Tibial artery (tissue), 4 donors: ENCODE measurements at regions not wholly inside any gene's neighbourhood (a gene's known extent, or its start where the extent isn't known, plus 50 kb on each side); places are given as distances from the start of the nearest gene placed in this dataset.

ENCODE experiments used
- DNase-seq, 2 donors: peaks; one replicate each; pipeline ENCODE4 v3.0.0-alpha.2; 2019
- H3K27ac ChIP-seq, 2 donors: fragments of 200-600 bp; sonication (generic) in 1 of 2; 1 replicate in 1 of 2; 2 replicates in 1 of 2; pipeline ENCODE4 v1.5.1; 2018 to 2019; ENCODE audit warnings: mild to moderate bottlenecking in 1 of 2
- H3K27me3 ChIP-seq, 2 donors: fragments of 200-600 bp; sonication (generic) in 1 of 2; one replicate each; pipeline versions ENCODE4 v1.5.1 to v1.6.0; 2016 to 2019
- H3K36me3 ChIP-seq, 3 donors: fragments of 200-600 bp; sonication (generic) in 2 of 3; one replicate each; pipeline ENCODE4 v1.5.1; 2016 to 2019; ENCODE audit warnings: mild to moderate bottlenecking in 2 of 3
- H3K4me1 ChIP-seq, 4 donors: fragments of 200-600 bp; sonication (generic) in 2 of 4; 1 replicate in 3 of 4; 2 replicates in 1 of 4; pipeline ENCODE4 v1.5.1; 2016 to 2019
- H3K4me3 ChIP-seq, 2 donors: fragments of 200-600 bp; sonication (generic) in 1 of 2; 1 replicate in 1 of 2; 2 replicates in 1 of 2; pipeline ENCODE4 v1.5.1; 2018 to 2019; ENCODE audit warnings: mild to moderate bottlenecking in 2 of 2
- H3K9me3 ChIP-seq, 3 donors: fragments of 200-600 bp; sonication (generic) in 1 of 3; one replicate each; pipeline ENCODE4 v1.5.1; 2016 to 2019
- CTCF ChIP-seq, 2 experiments: fragments of 200-600 bp in 1 of 2; fragments of 450-650 bp in 1 of 2; IDR thresholded peaks; one replicate each; pipeline ENCODE4 v1.5.1; 2017 to 2019; ENCODE audit warnings: antibody characterized with exemption in 2 of 2, mild to moderate bottlenecking in 1 of 2, moderate library complexity in 1 of 2
- intact Hi-C: fragments of 100-400 bp; cut with DNase I; formaldehyde crosslinking; loops from one replicate; pipeline ENCODE4 v1.15.0; 2023; ENCODE audit warnings: low total_unique reads

GRCh38 chr1:218990019-218990418 is 183.7 kb upstream of the LYPLAL1 start:
- H3K36me3 ChIP-seq, result no peaks in the 10 kb centered on the region
- no peak for TF ChIP-seq CTCF (IDR thresholded peaks at IDR 0.05)
- no peaks in the 10 kb centered on the region for H3K27me3 ChIP-seq
- DNase-seq, result no peak
- H3K4me1 ChIP-seq, result peaks cover 0 to 10% (median 6%) of the 10 kb centered on the region in 4 donors
- no peak overlapping the region for H3K27ac ChIP-seq
- intact Hi-C loops, result no loop called here
- no peaks in the 10 kb centered on the region for H3K9me3 ChIP-seq
- H3K4me3 ChIP-seq, result no peak overlapping the region

DNA sequence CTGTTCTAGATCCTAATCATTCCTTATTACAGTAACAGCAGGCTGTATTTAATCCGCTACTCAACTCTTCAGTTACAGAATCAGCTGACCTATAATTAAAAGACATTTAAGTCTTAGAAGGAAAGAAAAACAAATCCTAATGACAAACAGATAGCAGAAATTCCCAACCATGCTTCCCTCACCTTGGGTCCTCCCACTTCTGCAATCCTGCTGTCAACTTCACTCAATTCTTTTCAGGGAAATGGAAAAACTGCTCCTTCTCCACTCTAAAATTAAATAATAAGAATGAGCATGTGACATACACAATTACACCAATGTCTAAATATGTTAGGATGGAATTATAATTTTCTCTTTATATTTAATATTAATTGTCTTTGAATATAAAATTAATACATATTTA is 182.6 kb upstream of the LYPLAL1 start:
- TF ChIP-seq CTCF (IDR thresholded peaks at IDR 0.05), result no peak
- Histone ChIP-seq H3K27ac (no peak overlapping the region), H3K4me3 (no peak overlapping the region), H3K9me3 (no peaks in the 10 kb centered on the region), H3K36me3 (no peaks in the 10 kb centered on the region), H3K4me1 (no peaks in the 10 kb centered on the region), H3K27me3 (no peaks in the 10 kb centered on the region)
- intact Hi-C loops, result no loop called here
- no peak for DNase-seq

DNA sequence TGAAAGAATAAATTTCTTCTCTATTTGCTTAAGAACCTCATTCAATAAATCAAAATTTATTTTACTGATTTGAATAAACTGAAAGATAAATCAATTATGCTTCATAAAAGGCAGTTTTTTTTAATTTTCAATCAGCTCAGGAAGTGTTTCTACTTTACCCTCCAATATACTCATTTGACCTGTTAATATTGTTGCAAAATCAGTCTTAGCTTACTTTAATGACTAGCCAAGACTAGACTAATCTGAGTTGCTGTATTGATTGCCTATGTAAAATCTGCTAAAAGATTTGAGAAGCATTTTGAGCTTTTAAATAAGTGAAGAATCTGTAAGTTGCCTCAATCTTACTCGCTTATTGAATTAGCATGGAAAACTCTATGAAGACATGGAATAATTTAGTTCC is 179.1 kb upstream of the LYPLAL1 start:
- no peaks in the 10 kb centered on the region for H3K36me3 ChIP-seq
- H3K4me3 ChIP-seq, result no peak overlapping the region
- H3K27ac ChIP-seq, result no peak overlapping the region
- no peak for TF ChIP-seq CTCF (IDR thresholded peaks at IDR 0.05)
- no peaks in the 10 kb centered on the region for H3K4me1 ChIP-seq
- DNase-seq, result no peak
- no peaks in the 10 kb centered on the region for H3K27me3 ChIP-seq
- intact Hi-C loops, result no loop called here
- no peaks in the 10 kb centered on the region for H3K9me3 ChIP-seq

DNA sequence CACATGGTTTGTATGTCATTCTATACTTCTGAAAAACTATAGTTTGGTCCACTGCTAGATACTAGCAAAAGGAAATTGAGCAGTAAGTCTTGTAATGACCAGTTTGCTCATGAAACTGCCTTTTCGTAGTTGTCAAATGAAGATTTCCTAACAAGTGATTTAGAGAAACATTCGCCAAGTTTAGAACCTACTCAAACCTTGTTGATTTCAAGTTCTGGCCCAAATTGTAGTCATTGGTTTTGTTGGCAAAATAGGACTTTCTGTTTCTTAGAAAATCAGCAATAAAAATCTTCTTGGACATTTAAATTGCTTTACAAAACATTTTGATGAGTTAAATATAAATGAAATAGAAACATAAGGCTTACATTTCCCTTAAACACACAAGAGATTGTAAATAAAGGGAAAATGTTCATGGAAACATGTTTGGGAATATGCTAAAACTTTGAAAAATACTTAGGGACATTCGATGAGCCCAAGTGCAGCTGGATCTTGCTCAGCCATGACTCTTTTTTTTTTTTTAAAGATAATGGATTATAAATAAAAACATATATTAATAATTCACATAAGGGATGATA is 178.5 kb upstream of the LYPLAL1 start:
- Histone ChIP-seq H3K27ac (no peak overlapping the region), H3K4me3 (no peak overlapping the region), H3K4me1 (no peaks in the 10 kb centered on the region), H3K27me3 (no peaks in the 10 kb centered on the region), H3K9me3 (no peaks in the 10 kb centered on the region), H3K36me3 (no peaks in the 10 kb centered on the region)
- intact Hi-C loops, result no loop called here
- DNase-seq, result no peak
- no peak for TF ChIP-seq CTCF (IDR thresholded peaks at IDR 0.05)

DNA sequence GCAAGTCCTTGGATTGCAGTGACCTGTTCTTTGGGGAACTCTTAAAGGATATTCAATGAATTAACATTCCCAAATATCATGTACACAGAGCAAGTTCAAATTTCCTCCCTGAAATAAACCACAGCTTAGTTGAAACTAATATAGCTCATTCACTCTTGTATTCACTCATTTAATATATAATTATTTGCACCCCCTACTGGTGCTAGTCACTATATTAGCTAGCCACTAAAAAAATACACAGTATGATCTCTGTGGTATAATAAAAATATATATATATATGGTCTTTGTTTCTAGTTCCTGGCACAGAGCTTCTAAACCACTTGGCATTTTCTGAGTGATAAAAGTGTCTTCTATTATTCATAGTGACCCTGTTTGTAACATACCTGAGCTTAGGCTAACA is 177.3 kb upstream of the LYPLAL1 start:
- peak in 1 of 2 experiments; percentile 13 for TF ChIP-seq CTCF (IDR thresholded peaks at IDR 0.05)
- Histone ChIP-seq H3K27me3 (no peaks in the 10 kb centered on the region), H3K27ac (no peak overlapping the region), H3K9me3 (no peaks in the 10 kb centered on the region), H3K36me3 (no peaks in the 10 kb centered on the region), H3K4me1 (no peaks in the 10 kb centered on the region), H3K4me3 (no peak overlapping the region)
- DNase-seq, result no peak
- intact Hi-C loops, result no loop called here

DNA sequence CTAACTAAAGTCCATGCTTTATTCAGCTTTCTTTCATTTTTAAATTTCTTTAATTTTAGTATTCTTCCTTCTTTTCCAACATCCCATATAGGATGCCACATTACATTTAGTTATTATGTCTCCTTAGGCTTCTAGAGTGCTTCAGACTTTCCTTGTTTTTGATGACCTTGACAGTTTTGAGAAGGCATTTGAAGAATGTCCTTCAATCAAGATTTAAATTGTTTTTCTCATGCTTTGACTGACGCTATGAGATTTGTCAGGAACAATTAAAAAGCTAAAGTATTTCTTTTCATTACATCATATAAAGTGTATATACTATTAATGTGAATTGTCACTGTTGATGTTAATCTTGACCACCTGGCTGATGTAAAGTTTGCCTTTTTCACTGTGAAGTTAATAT is 173.7 kb upstream of the LYPLAL1 start:
- no peaks in the 10 kb centered on the region for H3K27me3 ChIP-seq
- no peaks in the 10 kb centered on the region for H3K36me3 ChIP-seq
- H3K4me1 ChIP-seq, result no peaks in the 10 kb centered on the region
- no peaks in the 10 kb centered on the region for H3K9me3 ChIP-seq
- no peak overlapping the region for H3K27ac ChIP-seq
- H3K4me3 ChIP-seq, result no peak overlapping the region
- TF ChIP-seq CTCF (IDR thresholded peaks at IDR 0.05), result no peak
- intact Hi-C loops, result no loop called here
- no peak for DNase-seq
